HCT116 (cell line): ENCODE measurements at regions not wholly inside any gene's neighbourhood (a gene's known extent, or its start where the extent isn't known, plus 50 kb on each side); places are given as distances from the start of the nearest gene placed in this dataset.

Source experiments
- CTCF ChIP-seq, 3 experiments: fragments of 200-600 bp in 1 of 3; sonication (generic) in 1 of 3; IDR thresholded peaks in 2 of 3; conservative IDR thresholded peaks in 1 of 3; 2 replicates each; pipeline ENCODE4 v1.5.1; 2012 to 2017; ENCODE audit warnings: low read depth in 2 of 3, low read length in 2 of 3, antibody characterized with exemption in 1 of 3, borderline replicate concordance in 1 of 3, control low read depth in 1 of 3, mild to moderate bottlenecking in 1 of 3, mixed read lengths in 1 of 3, mixed run types in 1 of 3, moderate library complexity in 1 of 3; ENCODE audit not compliant: insufficient read depth in 1 of 3
- EZH2 ChIP-seq: fragments of 200-600 bp; sonication (generic); IDR thresholded peaks from 2 replicates; pipeline ENCODE4 v1.6.1; 2017; ENCODE audit warnings: antibody characterized with exemption, mixed run types
- FOSL1 ChIP-seq: IDR thresholded peaks from 2 replicates; pipeline ENCODE4 v1.6.1; 2012; ENCODE audit warnings: low read depth
- POLR2A ChIP-seq: IDR thresholded peaks from 2 replicates; pipeline ENCODE4 v1.7.0; 2011; ENCODE audit warnings: borderline replicate concordance; ENCODE audit not compliant: insufficient read depth, insufficient read length; ENCODE audit errors: extremely low read depth
- REST ChIP-seq: IDR thresholded peaks from 2 replicates; pipeline ENCODE4 v1.6.1; 2012; ENCODE audit warnings: low read depth
- ZNF274 ChIP-seq: fragments of 200-500 bp; sonication (Bioruptor generic); IDR thresholded peaks from 2 replicates; pipeline ENCODE4 v1.6.1; 2014; ENCODE audit warnings: mild to moderate bottlenecking, low read depth, low read length, inconsistent platforms

GRCh38 chr5:97641081-97641480 is 458.0 kb upstream of the RIOK2 start:
- TF ChIP-seq ZNF274 (no peak), CTCF (IDR thresholded peaks at IDR 0.05 in 2 of 3, conservative IDR thresholded peaks at IDR 0.05 in 1 of 3; ENCODE audit: borderline replicate concordance in 1 of 3, insufficient read depth in 1 of 3, low read depth in 2 of 3, low read length in 2 of 3) (no peak), FOSL1 (no peak), POLR2A (no peak), REST (no peak), EZH2 (no peak)
